DOHH2 (cell line): ENCODE measurements at regions not wholly inside any gene's neighbourhood (a gene's known extent, or its start where the extent isn't known, plus 50 kb on each side); places are given as distances from the start of the nearest gene placed in this dataset.

Source experiments
- H3F3A ChIP-seq: fragments of 200-600 bp; sonication (generic), shearing (Covaris generic); 2 replicates; pipeline ENCODE4 v1.6.0; 2016; ENCODE audit warnings: antibody characterized with exemption, mild to moderate bottlenecking; ENCODE audit not compliant: control insufficient read depth, insufficient read depth
- H3K27ac ChIP-seq: fragments of 200-600 bp; sonication (generic); 2 replicates; pipeline ENCODE4 v1.5.1; 2014; ENCODE audit warnings: low read depth, mild to moderate bottlenecking, low read length, moderate library complexity
- H3K27me3 ChIP-seq: fragments of 200-600 bp; sonication (generic); 2 replicates; pipeline ENCODE4 v1.6.1; 2014; ENCODE audit warnings: mild to moderate bottlenecking, low read length, mixed read lengths; ENCODE audit not compliant: control insufficient read depth
- H3K36me3 ChIP-seq: fragments of 200-600 bp; sonication (generic); 2 replicates; pipeline ENCODE4 v1.6.1; 2014; ENCODE audit warnings: mild to moderate bottlenecking, low read length, moderate library complexity, mixed read lengths; ENCODE audit not compliant: control insufficient read depth
- H3K4me1 ChIP-seq: fragments of 200-600 bp; sonication (generic); 2 replicates; pipeline ENCODE4 v1.6.1; 2014; ENCODE audit warnings: mild to moderate bottlenecking, low read length, mixed read lengths; ENCODE audit not compliant: control insufficient read depth
- H3K4me2 ChIP-seq: fragments of 200-600 bp; sonication (generic); 2 replicates; pipeline ENCODE4 v1.6.0; 2014; ENCODE audit warnings: mild to moderate bottlenecking, low read length, moderate library complexity
- H3K4me3 ChIP-seq: fragments of 200-600 bp; sonication (generic); 2 replicates; pipeline ENCODE4 v1.5.1; 2014; ENCODE audit warnings: mild to moderate bottlenecking, low read length, mixed read lengths
- H3K79me2 ChIP-seq: fragments of 200-600 bp; sonication (generic); 2 replicates; pipeline ENCODE4 v1.6.1; 2014; ENCODE audit warnings: mild to moderate bottlenecking, low read length, mixed read lengths; ENCODE audit not compliant: control insufficient read depth
- H3K9me2 ChIP-seq: fragments of 200-600 bp; sonication (generic); replicated peaks from 2 replicates; pipeline ENCODE4 v1.6.1; 2014; ENCODE audit warnings: mild to moderate bottlenecking, low read length, mixed read lengths; ENCODE audit not compliant: control insufficient read depth
- H3K9me3 ChIP-seq: fragments of 200-600 bp; sonication (generic); 2 replicates; pipeline ENCODE4 v1.6.1; 2014; ENCODE audit warnings: antibody characterized with exemption, low read length, mixed read lengths; ENCODE audit not compliant: control insufficient read depth, insufficient read depth
- H4K20me1 ChIP-seq: fragments of 200-600 bp; sonication (generic); 2 replicates; pipeline ENCODE4 v1.6.0; 2014; ENCODE audit warnings: low read depth, mild to moderate bottlenecking, antibody characterized with exemption, low read length, moderate library complexity; ENCODE audit not compliant: control insufficient read depth, insufficient read depth
- EZH2phosphoT487 ChIP-seq: fragments of 200-600 bp; sonication (generic); IDR thresholded peaks from 2 replicates; pipeline ENCODE4 v1.6.1; 2017; ENCODE audit warnings: borderline replicate concordance, mild to moderate bottlenecking, antibody characterized with exemption, low read length, moderate library complexity, mixed read lengths
- TF ChIP-seq, protein P1 (sequence below): fragments of 200-600 bp; sonication (generic); IDR thresholded peaks from one replicate; pipeline ENCODE4 v1.5.1; 2014; ENCODE audit warnings: antibody characterized with exemption, mild to moderate bottlenecking, low read depth, low read length; ENCODE audit not compliant: poor library complexity, severe bottlenecking

- H3K27me3 ChIP-seq: no peaks in the 10 kb centered on the region
- no peak for TF ChIP-seq EZH2phosphoT487
- TF ChIP-seq, protein P1, sequence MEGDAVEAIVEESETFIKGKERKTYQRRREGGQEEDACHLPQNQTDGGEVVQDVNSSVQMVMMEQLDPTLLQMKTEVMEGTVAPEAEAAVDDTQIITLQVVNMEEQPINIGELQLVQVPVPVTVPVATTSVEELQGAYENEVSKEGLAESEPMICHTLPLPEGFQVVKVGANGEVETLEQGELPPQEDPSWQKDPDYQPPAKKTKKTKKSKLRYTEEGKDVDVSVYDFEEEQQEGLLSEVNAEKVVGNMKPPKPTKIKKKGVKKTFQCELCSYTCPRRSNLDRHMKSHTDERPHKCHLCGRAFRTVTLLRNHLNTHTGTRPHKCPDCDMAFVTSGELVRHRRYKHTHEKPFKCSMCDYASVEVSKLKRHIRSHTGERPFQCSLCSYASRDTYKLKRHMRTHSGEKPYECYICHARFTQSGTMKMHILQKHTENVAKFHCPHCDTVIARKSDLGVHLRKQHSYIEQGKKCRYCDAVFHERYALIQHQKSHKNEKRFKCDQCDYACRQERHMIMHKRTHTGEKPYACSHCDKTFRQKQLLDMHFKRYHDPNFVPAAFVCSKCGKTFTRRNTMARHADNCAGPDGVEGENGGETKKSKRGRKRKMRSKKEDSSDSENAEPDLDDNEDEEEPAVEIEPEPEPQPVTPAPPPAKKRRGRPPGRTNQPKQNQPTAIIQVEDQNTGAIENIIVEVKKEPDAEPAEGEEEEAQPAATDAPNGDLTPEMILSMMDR: no peak
These were observed 419.4 kb downstream of the SNAPC1 start for GRCh38 chr14:62181591-62181990.

GRCh38 chr14:62185078-62185477 lies 422.9 kb downstream of the SNAPC1 start:
- Histone ChIP-seq H3K9me3 (no peaks in the 10 kb centered on the region), H3K36me3 (no peaks in the 10 kb centered on the region), H4K20me1 (no peaks in the 10 kb centered on the region), H3K4me3 (no peak overlapping the region), H3K4me2 (no peak overlapping the region), H3K27ac (no peak overlapping the region), H3K4me1 (no peaks in the 10 kb centered on the region), H3F3A (no peaks in the 10 kb centered on the region), H3K9me2 (no peaks in the 10 kb centered on the region), H3K79me2 (no peaks in the 10 kb centered on the region), H3K27me3 (no peaks in the 10 kb centered on the region)
- TF ChIP-seq EZH2phosphoT487: no peak
- TF ChIP-seq, protein P1: no peak

More at GRCh38 chr14:62181591-62181990, 419.4 kb downstream of the SNAPC1 start:
- Histone ChIP-seq H3F3A (no peaks in the 10 kb centered on the region), H3K27ac (no peak overlapping the region), H3K4me1 (no peaks in the 10 kb centered on the region), H3K79me2 (no peaks in the 10 kb centered on the region), H3K4me2 (no peak overlapping the region), H4K20me1 (no peaks in the 10 kb centered on the region), H3K9me3 (no peaks in the 10 kb centered on the region), H3K9me2 (no peaks in the 10 kb centered on the region), H3K36me3 (no peaks in the 10 kb centered on the region), H3K4me3 (no peak overlapping the region)

DNA sequence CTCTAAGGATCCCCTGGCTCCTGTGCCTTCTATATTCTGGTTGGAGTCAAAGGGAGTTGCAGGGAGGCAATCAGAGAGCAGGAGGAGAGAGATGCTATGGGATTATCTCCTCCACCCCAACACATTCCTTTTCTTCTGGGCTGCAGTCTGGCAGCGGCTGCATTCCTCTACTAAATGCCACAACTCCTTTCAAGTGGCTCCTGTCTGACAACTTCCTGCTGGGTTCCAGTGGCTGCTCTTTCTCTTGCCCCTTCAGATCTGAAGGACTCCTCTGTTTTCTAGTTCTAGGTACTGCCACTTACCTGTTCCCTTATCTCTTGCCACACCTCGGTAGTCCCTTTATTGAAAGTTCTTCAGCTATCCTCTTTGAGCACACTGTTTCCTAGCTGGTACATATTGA lies 425.0 kb downstream of the SNAPC1 start:
- no peaks in the 10 kb centered on the region for H4K20me1 ChIP-seq
- H3K79me2 ChIP-seq: no peaks in the 10 kb centered on the region
- H3F3A ChIP-seq: no peaks in the 10 kb centered on the region

More for the DNA sequence above, 425.0 kb downstream of the SNAPC1 start:
- Histone ChIP-seq H3K36me3 (no peaks in the 10 kb centered on the region), H3K9me2 (no peaks in the 10 kb centered on the region), H3K27me3 (no peaks in the 10 kb centered on the region), H3K4me3 (no peak overlapping the region), H3K4me1 (no peaks in the 10 kb centered on the region), H3K27ac (no peak overlapping the region), H3K4me2 (no peak overlapping the region), H3K9me3 (no peaks in the 10 kb centered on the region)
- TF ChIP-seq, protein P1: no peak
- TF ChIP-seq EZH2phosphoT487: no peak
